Limb (tissue), 2 donors: ENCODE measurements at regions not wholly inside any gene's neighbourhood (a gene's known extent, or its start where the extent isn't known, plus 50 kb on each side); places are given as distances from the start of the nearest gene placed in this dataset.
"Not testable (repeated sequence)": the region's sequence is repeated elsewhere in the genome, so short reads cannot be mapped to it uniquely, and the experiment has no call there.

Source experiments
- DNase-seq, 2 donors: peaks; one replicate each; pipeline ENCODE4 v3.0.0-alpha.2; 2016; ENCODE audit errors: extremely low spot score in 2 of 2

GRCh38 chr1:68831281-68831680 is 334.4 kb upstream of the DEPDC1 start:
- no peak for DNase-seq

GRCh38 chr1:68848017-68848416 is 351.1 kb upstream of the DEPDC1 start:
- DNase-seq, result no peak

GRCh38 chr1:68868606-68869005 is 371.7 kb upstream of the DEPDC1 start:
- DNase-seq, result no peak

GRCh38 chr1:68873144-68873543 is 376.3 kb upstream of the DEPDC1 start:
- no peak for DNase-seq

- DNase-seq, result not testable (repeated sequence)
Observed at GRCh38 chr1:68881330-68882194, 384.7 kb upstream of the DEPDC1 start.

GRCh38 chr1:68889471-68889870 is 392.6 kb upstream of the DEPDC1 start:
- no peak for DNase-seq

GRCh38 chr1:68890736-68891135 is 393.9 kb upstream of the DEPDC1 start:
- no peak for DNase-seq

- DNase-seq, result no peak
Observed at GRCh38 chr1:68904477-68904876, 407.6 kb upstream of the DEPDC1 start.

- no peak for DNase-seq
Observed at GRCh38 chr1:68906431-68906830, 409.5 kb upstream of the DEPDC1 start.

GRCh38 chr1:68907491-68907890 is 410.6 kb upstream of the DEPDC1 start:
- DNase-seq, result no peak

GRCh38 chr1:68908316-68908715 is 411.4 kb upstream of the DEPDC1 start:
- DNase-seq, result peak in 1 of 2 donors; percentile 33

GRCh38 chr1:68916221-68916902 is 419.5 kb upstream of the DEPDC1 start:
- DNase-seq, result peak in 1 of 2 donors; percentile 45

- DNase-seq, result peak in 1 of 2 donors; percentile 35
Observed at GRCh38 chr1:68917456-68917855, 420.6 kb upstream of the DEPDC1 start.

- no peak for DNase-seq
Observed at GRCh38 chr1:68918563-68918962, 421.7 kb upstream of the DEPDC1 start.

GRCh38 chr1:68919075-68919474 is 422.2 kb upstream of the DEPDC1 start:
- no peak for DNase-seq

- not testable (repeated sequence) for DNase-seq
Observed at GRCh38 chr1:68923475-68924088, 426.7 kb upstream of the DEPDC1 start.

GRCh38 chr1:68930101-68930500 is 433.2 kb upstream of the DEPDC1 start:
- DNase-seq, result no peak

- no peak for DNase-seq
Observed at GRCh38 chr1:68936530-68936929, 439.6 kb upstream of the DEPDC1 start.

- DNase-seq, result no peak
Observed at GRCh38 chr1:68938051-68938666, 441.3 kb upstream of the DEPDC1 start.

GRCh38 chr1:68950036-68950435 is 453.2 kb upstream of the DEPDC1 start:
- no peak for DNase-seq

- DNase-seq, result no peak
Observed at GRCh38 chr1:68953311-68953710, 456.4 kb upstream of the DEPDC1 start.

GRCh38 chr1:68954841-68955240 is 458.0 kb upstream of the DEPDC1 start:
- no peak for DNase-seq
